OCI-M1 (cell line): ENCODE measurements at regions not wholly inside any gene's neighbourhood (a gene's known extent, or its start where the extent isn't known, plus 50 kb on each side); places are given as distances from the start of the nearest gene placed in this dataset.
"Not testable (repeated sequence)": the region's sequence is repeated elsewhere in the genome, so short reads cannot be mapped to it uniquely, and the experiment has no call there.

Experiments used
- DNase-seq: peaks from one replicate; lab custom pipeline; 2025; lab: John Stamatoyannopoulos, UW

DNA sequence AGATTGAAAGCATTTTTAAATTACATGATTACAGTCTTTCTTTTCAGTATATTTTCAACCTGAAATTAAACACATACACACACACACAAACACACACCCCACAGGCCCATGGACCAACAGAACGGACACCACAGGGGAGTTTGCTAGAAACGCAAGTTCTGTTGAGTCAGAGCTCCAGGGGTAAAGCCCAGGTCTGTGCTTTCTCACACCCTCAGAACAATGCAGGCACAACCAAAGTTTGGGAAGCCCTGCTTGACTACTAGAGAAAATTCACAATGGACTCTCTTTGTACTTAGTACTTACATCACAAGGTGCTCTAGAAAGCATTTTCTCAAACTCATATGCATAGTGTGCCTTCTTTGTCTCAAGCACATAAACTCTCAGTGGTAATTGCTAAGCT is 704.0 kb upstream of the IGFBP3 start:
- DNase-seq = no peak

DNA sequence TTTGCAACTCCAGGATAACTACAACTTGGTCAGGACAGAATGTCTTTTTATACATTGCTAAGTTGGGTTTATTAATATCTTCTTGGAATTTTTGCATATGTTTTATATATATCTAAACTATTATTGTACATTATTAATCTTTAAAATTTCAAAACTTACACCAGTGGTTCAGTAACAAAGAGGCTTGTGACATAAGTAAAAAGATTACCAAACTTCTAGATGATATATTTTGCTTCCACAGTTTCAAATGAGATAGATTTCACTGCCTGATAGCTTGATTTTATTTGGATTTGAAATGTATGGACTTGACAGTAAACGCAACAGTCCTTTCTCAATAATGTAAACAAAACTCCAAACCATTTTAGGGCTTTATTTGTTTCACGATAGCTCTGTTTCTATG is 701.2 kb upstream of the IGFBP3 start:
- no peak for DNase-seq

DNA sequence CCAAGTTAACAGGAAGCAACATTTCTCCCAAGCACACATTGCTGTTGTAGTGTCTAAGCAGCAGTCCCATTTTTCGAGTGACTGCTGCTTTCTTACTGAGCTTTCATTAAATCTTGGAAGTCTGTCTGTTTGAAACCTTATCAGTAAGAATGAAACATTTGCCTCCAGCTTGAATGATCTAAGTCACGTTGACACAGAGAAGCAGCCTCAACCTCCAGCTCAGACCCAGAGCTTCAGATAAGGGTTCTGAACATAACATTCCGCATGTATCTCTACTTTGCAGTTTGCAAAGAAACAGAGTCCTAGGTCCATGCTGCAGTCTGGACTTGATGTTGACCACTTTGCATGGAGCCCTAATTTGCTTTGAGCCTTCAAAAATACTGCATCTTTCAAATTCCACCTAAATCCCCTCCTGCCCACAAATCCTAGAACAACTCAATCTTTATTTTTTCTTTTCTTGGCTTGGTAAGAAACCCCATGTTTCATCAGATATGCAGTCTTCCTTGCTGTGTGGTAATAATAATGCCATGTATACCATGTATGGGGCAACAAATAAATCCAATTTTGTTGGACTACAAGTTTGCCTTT is 698.7 kb upstream of the IGFBP3 start:
- peak; percentile 15 for DNase-seq

DNA sequence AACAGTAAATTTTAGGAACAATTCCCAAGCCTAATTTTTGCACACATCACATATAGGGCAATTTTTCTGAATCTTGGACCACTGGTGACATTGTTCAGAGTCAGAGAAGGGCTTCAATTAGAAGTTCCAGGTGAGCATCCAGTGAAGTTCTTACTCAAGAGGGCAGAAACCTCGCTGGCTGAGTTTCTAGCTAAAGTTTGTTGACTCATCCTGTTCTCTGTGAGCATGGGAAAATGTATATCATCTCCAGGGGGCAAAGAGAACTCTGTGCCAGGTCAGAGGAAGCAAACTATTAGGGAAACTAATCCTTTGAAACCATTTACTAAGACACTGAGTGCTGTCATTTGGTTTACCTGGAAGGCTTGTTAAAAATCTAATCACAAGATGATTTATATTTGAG is 695.6 kb upstream of the IGFBP3 start:
- no peak for DNase-seq

DNA sequence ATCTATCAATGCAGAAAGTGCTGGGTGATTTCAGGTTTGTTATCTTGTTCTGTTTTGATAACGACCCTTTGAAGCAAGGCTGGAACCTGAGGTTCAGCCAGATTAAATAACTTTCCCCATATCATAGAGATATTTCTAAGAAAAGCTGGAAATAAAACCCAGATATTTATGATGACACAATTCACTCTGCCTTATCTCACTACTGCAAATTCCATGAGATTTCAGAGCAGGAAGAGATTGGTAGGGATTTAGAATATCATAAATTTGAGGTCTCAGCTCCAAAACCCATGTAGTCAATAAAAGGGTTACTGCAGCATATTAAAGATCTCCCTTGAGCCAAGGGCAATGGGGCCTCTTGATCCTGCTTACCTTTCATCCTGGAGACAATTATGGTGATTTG is 692.5 kb upstream of the IGFBP3 start:
- DNase-seq = peak; percentile 37

DNA sequence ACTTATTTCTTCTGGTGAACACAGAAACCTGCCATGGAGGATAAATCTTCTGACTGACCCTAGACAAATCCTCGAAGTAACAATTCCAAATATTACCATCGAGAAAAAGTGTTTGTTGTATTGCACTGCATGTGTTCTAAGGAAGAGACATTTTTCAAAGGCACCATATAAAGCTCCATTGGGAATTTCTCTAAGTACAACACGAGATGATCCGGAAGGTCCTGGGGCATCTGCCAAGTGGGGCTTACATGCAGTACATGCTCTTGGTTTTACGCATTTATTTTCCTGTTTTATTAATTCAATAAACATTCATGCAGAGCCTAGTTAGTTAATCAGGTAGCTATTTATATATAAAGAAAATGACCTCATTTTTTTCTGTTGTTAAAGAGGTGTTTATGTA is 692.0 kb upstream of the IGFBP3 start:
- no peak for DNase-seq

DNA sequence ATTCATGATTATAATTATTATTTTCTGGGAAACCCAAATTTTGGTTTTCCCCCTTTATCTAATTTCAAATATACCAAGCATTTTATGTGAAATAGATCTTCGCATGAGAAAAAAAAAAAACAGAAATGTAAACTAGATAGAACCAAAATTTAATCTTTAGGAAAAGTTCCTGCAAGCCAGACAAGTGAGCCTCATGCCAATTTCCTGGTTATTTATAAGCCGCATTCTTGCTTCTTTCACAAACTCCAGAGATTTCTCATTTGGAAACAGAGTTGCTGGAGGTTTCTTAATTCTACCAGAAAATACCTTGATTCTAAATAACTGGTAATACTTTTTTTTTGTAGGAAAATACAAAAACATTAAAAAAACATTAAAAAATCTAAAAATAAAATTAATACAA is 690.4 kb upstream of the IGFBP3 start:
- DNase-seq = no peak

DNA sequence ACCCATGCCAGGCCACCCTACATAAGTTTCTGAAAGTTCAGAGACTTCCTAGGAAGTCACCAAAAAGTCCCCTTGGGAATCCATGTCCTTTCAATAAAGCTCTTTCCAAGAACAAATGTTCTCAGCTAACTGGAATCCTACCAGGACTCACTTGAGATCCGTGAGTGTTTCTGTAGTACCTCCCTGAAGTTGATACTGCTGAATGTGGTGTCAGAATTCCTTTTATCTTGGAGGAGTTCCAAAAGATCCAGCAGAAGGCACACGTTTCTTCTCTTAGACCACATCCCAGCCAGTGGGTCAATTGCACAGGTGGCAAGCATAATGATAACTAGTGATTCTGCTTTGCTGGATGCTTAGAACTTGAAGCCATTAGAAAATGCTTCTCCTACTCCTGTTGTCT is 689.7 kb upstream of the IGFBP3 start:
- no peak for DNase-seq

DNA sequence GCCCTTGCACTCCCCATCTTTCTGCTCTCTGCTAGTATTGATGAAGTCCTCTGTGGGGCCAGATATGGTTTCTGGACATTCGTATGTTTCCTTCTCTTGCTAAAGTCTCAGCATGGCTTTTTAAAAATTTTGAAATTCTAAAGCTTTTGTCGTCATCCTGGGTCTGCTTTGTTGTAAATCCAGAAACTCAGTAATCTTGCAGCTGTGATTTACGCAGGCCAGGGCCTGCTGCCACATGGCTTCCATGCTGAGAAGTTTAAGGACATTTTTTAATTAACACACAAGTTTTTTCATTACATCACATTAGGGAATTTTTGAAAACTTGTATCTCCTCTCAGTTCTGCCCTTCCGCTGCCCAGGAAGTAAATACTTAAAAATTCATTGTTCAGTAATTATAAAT is 686.1 kb upstream of the IGFBP3 start:
- no peak for DNase-seq

DNA sequence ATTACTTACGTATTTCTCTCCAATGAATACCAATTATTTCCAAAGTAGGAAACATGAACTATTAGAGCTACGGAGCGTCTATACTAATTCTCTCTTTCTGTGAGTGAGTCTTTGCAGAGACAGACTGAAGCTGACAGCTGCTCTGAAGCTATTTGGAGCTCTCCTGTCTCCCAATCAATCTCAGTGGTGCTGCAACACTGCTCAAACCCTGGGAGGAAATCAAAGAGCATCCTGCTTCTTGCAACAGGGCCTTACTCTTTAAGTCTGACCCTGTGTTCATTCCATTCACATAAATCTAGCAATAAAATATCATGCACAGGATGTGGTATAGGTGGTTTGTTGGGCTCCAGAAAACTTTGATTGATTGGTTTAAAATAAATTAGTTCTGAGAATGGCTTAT is 685.7 kb upstream of the IGFBP3 start:
- DNase-seq = no peak

DNA sequence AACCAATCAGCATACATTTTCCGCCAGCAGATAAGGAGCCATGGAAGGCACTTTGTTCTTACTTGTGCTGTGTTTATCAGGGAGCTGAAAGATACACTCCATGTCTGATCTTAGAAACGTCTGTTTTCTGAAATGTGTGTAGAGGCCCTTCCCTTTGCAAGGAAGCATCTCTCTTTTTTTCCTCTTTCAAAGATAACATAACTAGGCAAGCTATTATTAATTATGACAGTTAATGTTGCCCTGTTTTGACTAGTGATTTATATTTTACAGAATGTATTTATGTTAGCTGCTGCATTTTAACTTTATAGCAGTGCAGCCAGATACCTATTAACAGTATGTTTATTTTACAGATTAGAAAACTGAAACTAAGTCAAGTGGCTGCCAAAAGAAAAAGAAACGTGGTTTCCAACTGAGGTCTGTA is 683.2 kb upstream of the IGFBP3 start:
- no peak for DNase-seq

DNA sequence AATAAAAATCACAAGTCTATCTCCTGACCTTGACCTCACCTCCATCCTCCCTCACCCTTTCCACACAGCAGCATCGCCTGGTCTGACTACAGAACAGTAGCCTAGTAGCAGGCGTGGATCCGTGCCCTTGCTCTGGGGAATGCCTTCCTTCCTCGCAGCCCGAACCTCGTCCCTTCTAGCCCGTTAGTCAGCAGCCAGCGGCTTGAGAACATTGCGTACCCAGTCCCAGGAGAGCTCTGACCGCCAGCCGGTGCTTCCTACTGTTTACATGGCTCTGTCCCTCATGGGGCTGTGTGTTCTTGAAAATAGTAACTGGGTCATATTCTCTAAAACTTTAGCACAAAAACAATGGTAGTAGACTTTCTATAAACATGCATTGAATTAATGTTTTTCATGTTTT is 682.7 kb upstream of the IGFBP3 start:
- no peak for DNase-seq

DNA sequence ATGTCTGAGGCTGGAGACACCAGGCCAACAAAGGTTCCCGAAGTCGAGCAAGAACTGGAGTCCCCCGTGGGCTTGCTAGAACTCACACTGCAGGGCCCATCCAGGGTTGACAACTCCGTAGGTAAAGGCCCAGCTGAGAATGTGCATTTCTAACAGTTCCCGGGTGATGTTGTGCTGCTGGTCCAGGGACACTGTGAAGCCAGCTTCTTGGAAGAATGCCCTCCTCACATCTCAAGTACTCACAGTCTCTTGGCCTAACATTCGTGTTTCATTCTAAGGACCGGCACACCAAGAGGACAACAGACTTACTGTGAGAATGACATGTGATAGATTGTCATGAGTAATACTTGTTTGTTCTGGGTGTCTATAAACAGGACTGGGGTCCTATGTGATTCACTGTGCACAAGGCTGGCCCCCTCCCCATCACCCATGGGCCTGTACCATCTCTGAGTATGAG is 682.3 kb upstream of the IGFBP3 start:
- no peak for DNase-seq

DNA sequence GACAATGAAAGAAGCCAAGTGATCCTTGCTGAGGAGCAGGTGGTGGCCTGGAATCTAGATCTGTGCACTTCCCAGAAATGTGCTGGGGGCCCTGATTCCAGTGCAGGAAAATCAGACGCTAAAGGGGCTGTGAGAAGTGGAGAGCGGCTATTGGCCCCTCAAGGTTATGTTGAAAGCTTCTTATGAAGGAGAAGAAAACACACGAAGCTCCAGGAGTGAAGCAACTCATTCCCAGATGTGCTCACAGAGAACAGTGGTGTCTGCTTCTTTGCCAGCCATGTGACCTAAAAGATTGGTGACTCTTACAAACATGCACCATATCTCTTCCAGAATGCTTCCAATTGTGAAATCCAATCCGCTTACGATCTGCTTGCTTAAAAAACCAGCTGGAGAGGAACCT is 679.3 kb upstream of the IGFBP3 start:
- DNase-seq = no peak

DNA sequence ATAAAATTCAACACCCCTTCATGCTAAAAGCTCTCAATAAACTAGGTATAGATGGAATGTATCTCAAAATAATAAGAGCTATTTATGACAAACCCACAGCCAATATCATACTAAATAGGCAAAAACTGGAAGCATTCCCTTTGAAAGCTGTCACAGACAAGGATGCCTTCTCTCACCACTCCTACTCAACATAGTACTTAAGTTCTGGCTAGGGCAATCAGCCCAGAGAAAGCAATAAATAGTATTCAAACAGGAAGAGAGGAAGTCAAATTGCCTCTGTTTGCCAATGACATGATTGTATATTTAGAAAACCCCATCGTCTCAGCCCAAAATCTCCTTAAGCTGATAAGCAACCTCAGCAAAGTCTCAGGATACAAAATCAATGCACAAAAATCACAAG is 673.8 kb upstream of the IGFBP3 start:
- DNase-seq = not testable (repeated sequence)

DNA sequence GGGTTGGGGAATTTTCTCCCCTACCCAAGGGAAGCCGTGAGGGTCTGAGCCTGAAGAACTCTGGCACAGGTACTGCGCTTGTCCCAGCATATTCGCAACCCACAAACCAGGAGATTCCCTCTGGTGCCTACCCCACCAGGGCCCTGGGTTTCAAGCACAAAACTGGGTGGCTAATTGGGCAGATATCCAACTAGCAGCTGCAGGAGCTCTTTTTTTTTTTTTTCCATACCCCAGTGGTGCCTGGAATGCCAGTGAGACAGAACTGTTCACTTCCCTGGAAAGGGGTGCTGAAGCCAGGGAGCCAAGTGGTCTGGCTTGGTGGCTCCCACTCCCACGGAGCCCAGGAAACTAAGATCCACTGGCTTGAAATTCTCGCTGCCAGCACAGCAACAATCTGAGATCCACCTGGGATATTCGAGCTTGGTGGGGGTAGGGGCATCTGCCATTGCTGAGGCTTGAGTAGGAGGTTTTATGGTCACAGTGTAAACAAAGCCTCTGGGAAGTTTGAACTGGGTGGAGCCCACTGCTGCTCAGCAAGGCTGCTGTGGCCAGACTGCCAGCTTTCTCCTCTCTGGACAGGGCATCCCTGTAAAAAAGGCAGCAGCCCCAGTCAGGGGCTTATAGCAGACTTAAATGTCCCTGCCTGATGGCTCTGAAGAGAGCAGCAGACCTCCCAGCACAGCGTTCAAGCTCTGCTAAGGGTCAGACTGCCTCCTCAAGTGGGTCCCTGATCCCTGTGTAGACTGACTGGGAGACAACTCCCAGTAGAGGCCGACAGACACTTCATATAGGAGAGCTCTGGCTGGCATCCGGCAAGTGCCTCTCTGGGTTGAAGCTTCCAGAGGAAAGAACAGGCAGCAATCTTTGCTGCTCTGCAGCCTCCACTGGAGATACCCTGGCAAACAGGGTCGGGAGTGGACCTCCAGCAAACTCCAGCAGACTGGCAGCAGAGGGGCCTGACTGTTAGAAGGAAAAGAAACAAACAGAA is 670.1 kb upstream of the IGFBP3 start:
- DNase-seq = not testable (repeated sequence)

DNA sequence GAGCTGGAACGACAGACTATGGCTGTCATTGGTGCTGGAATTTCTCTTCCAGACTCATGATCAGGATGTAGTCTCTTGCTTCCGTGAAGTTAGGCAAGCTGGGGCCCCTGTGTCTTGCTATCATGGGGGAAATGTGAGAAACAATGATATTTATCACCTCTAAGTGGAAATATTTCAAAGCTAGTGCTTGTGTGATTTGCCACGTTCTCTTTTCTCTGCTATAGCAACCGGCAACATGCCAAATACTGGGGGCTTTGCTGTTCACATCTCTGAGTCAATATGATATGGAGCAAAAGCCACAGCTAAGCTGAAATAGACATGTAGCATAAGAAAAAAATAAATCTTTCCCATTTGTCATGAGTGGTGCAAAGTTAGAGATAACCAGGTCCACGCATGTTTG is 668.2 kb upstream of the IGFBP3 start:
- DNase-seq = peak; percentile 19

DNA sequence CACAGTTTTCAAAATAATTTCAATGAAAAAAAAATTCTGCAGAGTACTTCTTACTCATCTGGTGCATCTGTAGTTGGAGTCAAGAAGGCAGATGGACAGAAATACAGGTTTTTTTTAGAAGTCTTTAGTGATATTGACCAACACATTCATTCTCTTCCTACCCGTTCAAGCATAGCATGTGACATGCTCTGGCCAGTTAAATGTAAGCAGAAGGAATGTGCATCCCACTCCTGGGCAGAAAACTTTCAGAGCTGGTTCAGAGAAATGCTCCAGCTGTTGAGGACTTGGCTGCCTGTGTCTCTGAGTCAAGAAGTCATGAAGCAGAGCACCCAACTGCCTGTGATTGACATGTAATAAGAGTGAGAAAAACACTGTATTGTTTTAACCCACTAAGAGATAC is 665.3 kb upstream of the IGFBP3 start:
- no peak for DNase-seq

DNA sequence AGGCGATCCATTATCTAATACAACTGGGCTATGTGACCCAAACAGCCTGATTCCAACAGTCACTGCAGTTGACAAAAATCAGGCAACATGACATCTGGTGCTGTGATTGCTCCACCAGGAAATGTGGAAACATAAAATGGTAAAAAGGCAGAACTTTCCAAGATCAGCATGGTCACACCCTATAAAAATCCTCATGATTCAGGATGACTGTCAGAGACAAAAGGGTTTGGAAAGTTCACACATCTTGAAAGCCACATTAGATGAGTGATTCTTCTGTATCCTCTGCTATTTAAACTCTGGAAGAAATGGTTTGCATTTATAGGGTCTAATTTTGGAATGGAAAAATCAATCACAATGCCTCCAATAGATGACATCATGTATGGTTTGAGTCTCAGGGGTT is 662.6 kb upstream of the IGFBP3 start:
- no peak for DNase-seq

DNA sequence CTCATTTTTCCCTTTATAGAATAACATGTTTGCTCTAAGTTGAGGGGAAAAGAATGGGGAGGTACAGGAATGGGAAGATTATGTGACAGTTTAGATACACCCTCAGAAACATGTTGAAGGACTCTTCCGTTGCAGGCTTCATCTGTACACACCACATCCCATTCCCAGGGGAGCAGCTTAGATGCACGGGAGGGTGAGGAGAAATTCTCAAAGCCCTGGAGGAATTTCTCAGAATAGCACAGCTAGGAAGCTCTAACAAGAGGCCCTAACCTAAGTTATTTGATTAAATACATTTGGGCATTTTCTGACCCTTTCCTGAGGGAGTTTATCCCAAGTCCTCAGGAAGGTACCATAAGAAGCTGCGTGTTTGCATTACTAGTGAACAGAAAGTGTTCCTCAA is 660.2 kb upstream of the IGFBP3 start:
- DNase-seq = no peak

DNA sequence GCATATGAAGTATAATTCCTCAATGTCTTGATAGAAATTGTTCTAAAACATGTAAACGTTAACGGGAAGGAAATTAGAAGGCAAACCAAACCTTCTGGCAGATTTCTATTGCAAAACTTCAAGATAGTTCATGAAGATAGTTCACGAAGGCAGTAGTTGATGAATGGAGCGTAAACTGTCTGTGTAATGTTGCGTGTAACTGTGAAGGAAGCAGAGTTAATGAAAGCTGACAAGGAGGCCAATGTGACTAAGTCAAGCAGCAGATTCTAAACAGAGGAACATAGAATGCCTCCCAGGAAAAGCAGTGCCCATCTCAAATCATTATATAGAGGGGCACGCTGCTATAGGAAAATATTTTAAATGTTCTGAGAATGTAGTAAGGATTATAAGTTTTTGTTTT is 659.7 kb upstream of the IGFBP3 start:
- DNase-seq = no peak

DNA sequence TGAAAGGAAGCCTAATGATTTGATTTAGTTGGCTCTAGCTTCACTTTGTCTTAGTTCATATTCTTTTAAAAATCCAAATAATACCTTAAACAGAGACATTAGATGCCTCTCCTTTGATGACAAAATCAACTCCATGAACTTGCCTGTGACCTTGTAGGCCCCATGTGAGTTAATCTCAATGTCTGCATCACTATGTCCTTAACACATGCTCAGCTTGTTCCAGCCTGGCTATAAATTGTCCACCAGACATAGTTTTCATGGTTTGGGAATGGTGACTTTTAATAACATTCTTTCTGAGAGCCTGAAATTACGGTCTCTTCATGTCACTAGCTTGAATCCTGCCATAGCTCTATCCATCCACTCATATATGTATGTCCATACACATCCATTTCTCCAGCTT is 656.3 kb upstream of the IGFBP3 start:
- DNase-seq = no peak

DNA sequence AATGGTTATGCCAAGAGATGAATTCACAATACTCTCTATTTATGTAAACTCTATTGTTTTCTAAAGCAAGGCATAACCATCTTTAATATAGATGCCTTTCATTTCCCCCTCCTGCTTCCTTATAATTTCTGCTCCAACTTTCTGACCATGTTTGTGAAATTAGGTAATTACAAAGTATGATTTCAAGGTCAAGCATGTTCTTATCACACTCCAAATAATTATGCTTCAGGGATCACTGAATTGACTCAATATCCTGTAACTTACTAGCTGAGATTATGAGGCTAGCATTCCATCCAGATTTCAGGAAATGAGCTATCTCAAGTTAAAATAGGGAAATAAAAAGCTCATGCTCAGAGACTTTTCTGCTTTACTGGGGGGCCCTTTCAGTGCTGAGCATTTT is 655.9 kb upstream of the IGFBP3 start:
- DNase-seq = no peak

DNA sequence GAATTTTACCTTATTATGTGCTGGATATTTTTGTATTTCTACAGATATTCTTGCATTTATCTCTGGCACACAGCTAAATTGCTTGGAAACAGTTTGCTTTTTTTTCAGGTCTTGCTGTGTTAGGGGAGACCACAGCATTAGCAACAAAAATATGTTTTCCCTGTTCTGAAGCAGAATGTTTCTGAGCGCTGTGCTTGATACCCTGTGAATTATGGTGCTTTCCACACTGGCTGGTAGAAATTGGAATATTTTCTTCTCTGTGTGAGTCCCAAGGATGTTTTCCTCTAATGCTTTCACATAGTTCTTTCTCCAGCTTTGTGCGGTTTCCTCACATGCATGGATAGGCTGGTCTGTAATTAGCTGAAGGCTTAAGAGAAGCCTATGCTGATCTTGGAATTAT is 651.6 kb upstream of the IGFBP3 start:
- no peak for DNase-seq
